Mesodermal cell (in vitro differentiated cells): ENCODE measurements at regions not wholly inside any gene's neighbourhood (a gene's known extent, or its start where the extent isn't known, plus 50 kb on each side); places are given as distances from the start of the nearest gene placed in this dataset.

Source experiments
- H3K27ac ChIP-seq: 2 replicates; pipeline ENCODE4 v1.7.0; 2013; ENCODE audit warnings: mild to moderate bottlenecking, low read depth, low read length, moderate library complexity; ENCODE audit not compliant: severe bottlenecking
- H3K36me3 ChIP-seq: 2 replicates; pipeline ENCODE4 v1.7.1; 2013; ENCODE audit warnings: mild to moderate bottlenecking, low read length, moderate library complexity; ENCODE audit not compliant: control insufficient read depth, insufficient read depth
- H3K4me1 ChIP-seq: one replicate; pipeline ENCODE4 v1.7.1; 2013; ENCODE audit warnings: mild to moderate bottlenecking, low read length; ENCODE audit not compliant: insufficient read depth, control insufficient read depth, poor library complexity, severe bottlenecking
- H3K4me3 ChIP-seq: 2 replicates; pipeline ENCODE4 v1.7.0; 2013; ENCODE audit warnings: low read length, control low read depth, mild to moderate bottlenecking; ENCODE audit not compliant: insufficient read depth, poor library complexity, severe bottlenecking; ENCODE audit errors: extremely low read depth
- H3K9me3 ChIP-seq: 2 replicates; pipeline ENCODE4 v1.7.1; 2013; ENCODE audit warnings: mild to moderate bottlenecking, low read length, moderate library complexity; ENCODE audit not compliant: control insufficient read depth
- WGBS, 2 experiments: methylation state at CpG; one replicate each; pipeline ENCODE4 v1.1.5; 2013; ENCODE audit warnings: missing lambda C conversion rate in 2 of 2; ENCODE audit not compliant: insufficient coverage in 2 of 2; 5-methylcytosine and 5-hydroxymethylcytosine counted together

- Histone ChIP-seq H3K4me1 (no peaks in the 10 kb centered on the region), H3K27ac (no peak overlapping the region), H3K36me3 (no peaks in the 10 kb centered on the region), H3K4me3 (no peak overlapping the region), H3K9me3 (no peaks in the 10 kb centered on the region)
- WGBS, 2 experiments: no CpG with 5 or more reads among the region's 1 CpG
Observed at GRCh38 chr13:105783261-105783660, 752.2 kb downstream of the EFNB2 start.

GRCh38 chr13:105778196-105778595 lies 757.3 kb downstream of the EFNB2 start:
- no peaks in the 10 kb centered on the region for H3K9me3 ChIP-seq
- H3K4me1 ChIP-seq: peaks cover 25% of the 10 kb centered on the region
- no peaks in the 10 kb centered on the region for H3K36me3 ChIP-seq
- H3K27ac ChIP-seq: no peak overlapping the region
- WGBS, 2 experiments: no CpG with 5 or more reads among the region's 1 CpG
- H3K4me3 ChIP-seq: no peak overlapping the region

- H3K9me3 ChIP-seq: no peaks in the 10 kb centered on the region
- no peaks in the 10 kb centered on the region for H3K36me3 ChIP-seq
- peaks cover 29% of the 10 kb centered on the region for H3K4me1 ChIP-seq
- H3K4me3 ChIP-seq: no peak overlapping the region
- 82 to 83% methylated on average over 1 to 3 of the region's 7 CpGs for WGBS, 2 experiments
- peak overlapping the region; percentile 81 for H3K27ac ChIP-seq
Observed at GRCh38 chr13:105774739-105775460, 760.6 kb downstream of the EFNB2 start.

- Histone ChIP-seq H3K4me3 (no peak overlapping the region), H3K36me3 (no peaks in the 10 kb centered on the region), H3K9me3 (no peaks in the 10 kb centered on the region), H3K4me1 (peaks cover 29% of the 10 kb centered on the region), H3K27ac (peak overlapping the region; percentile 81)
- WGBS, 2 experiments: 43 to 68% methylated on average over 5 to 6 of the region's 7 CpGs
Observed at GRCh38 chr13:105773863-105774538, 761.5 kb downstream of the EFNB2 start.

- peaks cover 29% of the 10 kb centered on the region for H3K4me1 ChIP-seq
- H3K36me3 ChIP-seq: no peaks in the 10 kb centered on the region
- WGBS, 2 experiments: 43 to 45% methylated on average over 2 to 4 of the region's 4 CpGs
- peak overlapping the region; percentile 81 for H3K27ac ChIP-seq
- H3K4me3 ChIP-seq: no peak overlapping the region
- H3K9me3 ChIP-seq: no peaks in the 10 kb centered on the region
Observed at GRCh38 chr13:105773241-105773640, 762.2 kb downstream of the EFNB2 start.

- Histone ChIP-seq H3K4me1 (no peaks in the 10 kb centered on the region), H3K27ac (no peak overlapping the region), H3K36me3 (no peaks in the 10 kb centered on the region), H3K9me3 (no peaks in the 10 kb centered on the region), H3K4me3 (no peak overlapping the region)
- whole genome bisulfite sequencing, 2 experiments: 60% methylated on average over 1 of the region's 2 CpGs; no CpG with 5 or more reads in 1 of the 2 experiments
Observed at GRCh38 chr13:105764486-105764885, 771.0 kb downstream of the EFNB2 start.

GRCh38 chr13:105763851-105764250 lies 771.6 kb downstream of the EFNB2 start:
- no peaks in the 10 kb centered on the region for H3K36me3 ChIP-seq
- H3K4me3 ChIP-seq: no peak overlapping the region
- H3K4me1 ChIP-seq: no peaks in the 10 kb centered on the region
- H3K27ac ChIP-seq: no peak overlapping the region
- no peaks in the 10 kb centered on the region for H3K9me3 ChIP-seq
- WGBS, 2 experiments: 79 to 88% methylated on average over 1 to 2 of the region's 2 CpGs

GRCh38 chr13:105762096-105762495 lies 773.4 kb downstream of the EFNB2 start:
- H3K4me3 ChIP-seq: no peak overlapping the region
- no peaks in the 10 kb centered on the region for H3K36me3 ChIP-seq
- H3K4me1 ChIP-seq: no peaks in the 10 kb centered on the region
- H3K27ac ChIP-seq: no peak overlapping the region
- 92 to 100% methylated on average over 2 to 3 of the region's 4 CpGs for WGBS, 2 experiments
- H3K9me3 ChIP-seq: no peaks in the 10 kb centered on the region

- H3K36me3 ChIP-seq: no peaks in the 10 kb centered on the region
- no peaks in the 10 kb centered on the region for H3K9me3 ChIP-seq
- WGBS, 2 experiments: 94 to 95% methylated on average over 2 of the region's 6 CpGs
- H3K27ac ChIP-seq: no peak overlapping the region
- H3K4me1 ChIP-seq: no peaks in the 10 kb centered on the region
- no peak overlapping the region for H3K4me3 ChIP-seq
Observed at GRCh38 chr13:105758918-105759860, 776.3 kb downstream of the EFNB2 start.

GRCh38 chr13:105740739-105741138 lies 794.7 kb downstream of the EFNB2 start:
- no peaks in the 10 kb centered on the region for H3K9me3 ChIP-seq
- H3K4me1 ChIP-seq: no peaks in the 10 kb centered on the region
- no peaks in the 10 kb centered on the region for H3K36me3 ChIP-seq
- H3K4me3 ChIP-seq: no peak overlapping the region
- no peak overlapping the region for H3K27ac ChIP-seq
- whole genome bisulfite sequencing, 2 experiments: 74 to 80% methylated on average over 2 to 4 of the region's 6 CpGs
